ENCODE measurements at regions not wholly inside any gene's neighbourhood (a gene's known extent, or its start where the extent isn't known, plus 50 kb on each side); places are given as distances from the start of the nearest gene placed in this dataset.
"Not testable (repeated sequence)": the region's sequence is repeated elsewhere in the genome, so short reads cannot be mapped to it uniquely, and the experiment has no call there.

DNA sequence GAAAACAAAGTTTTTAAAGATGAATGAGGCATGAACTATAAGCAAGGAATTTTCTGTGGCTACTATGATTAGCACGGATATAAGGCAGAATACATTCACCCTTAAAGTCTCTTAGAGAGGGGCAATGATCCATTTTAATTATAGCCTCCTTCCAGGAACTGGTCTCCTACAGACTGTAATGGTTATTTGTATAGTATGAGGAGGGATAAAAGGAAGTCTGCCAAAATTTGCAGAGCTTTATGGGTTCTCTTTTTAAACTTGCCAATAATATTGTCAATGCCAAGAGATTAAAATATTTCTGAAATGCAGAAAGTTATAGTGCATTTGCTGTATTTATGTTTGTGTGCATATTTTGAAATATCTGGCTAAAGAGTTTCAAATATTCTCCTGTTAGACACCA is 271.4 kb upstream of the LUZP2 start:
- DNase-seq = no peak

DNA sequence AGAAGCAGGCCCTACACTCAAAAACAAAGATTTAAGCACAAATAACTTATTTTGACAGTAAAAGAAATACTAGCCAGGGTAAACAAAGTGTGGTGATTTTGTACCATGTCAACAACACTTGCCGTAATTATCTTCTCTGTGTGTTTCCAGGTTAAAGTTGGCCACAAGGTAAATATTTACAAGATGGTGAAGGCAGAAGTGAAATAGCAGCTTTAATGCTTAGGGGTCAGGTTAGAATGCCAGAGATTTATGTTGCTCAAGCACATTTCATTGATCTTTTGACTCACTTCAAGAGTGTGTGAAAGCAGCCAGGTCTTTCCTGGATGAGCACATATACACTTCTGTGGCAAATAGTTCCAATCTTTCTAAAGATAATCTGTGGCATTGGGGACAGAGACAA is 270.2 kb upstream of the LUZP2 start:
- no peak for DNase-seq

DNA sequence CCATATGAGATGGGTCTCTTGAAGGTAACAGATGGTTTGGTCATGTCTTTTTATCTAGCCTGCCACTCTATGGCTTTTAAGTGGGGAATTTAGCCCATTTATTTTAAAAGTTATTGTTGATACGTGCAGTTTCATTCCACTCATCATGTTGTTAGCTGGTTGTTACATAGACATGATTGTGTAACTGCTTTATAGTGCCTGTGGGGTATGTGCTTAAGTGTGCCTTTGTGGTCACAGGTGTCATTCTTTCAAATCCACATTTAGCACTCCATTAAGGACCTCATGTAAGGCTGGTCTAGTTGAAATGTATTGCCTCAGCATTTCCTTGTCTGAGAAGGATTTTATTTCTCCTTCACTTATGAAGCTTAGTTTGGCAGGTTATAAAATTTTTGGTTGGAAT is 263.8 kb upstream of the LUZP2 start:
- no peak for DNase-seq

DNA sequence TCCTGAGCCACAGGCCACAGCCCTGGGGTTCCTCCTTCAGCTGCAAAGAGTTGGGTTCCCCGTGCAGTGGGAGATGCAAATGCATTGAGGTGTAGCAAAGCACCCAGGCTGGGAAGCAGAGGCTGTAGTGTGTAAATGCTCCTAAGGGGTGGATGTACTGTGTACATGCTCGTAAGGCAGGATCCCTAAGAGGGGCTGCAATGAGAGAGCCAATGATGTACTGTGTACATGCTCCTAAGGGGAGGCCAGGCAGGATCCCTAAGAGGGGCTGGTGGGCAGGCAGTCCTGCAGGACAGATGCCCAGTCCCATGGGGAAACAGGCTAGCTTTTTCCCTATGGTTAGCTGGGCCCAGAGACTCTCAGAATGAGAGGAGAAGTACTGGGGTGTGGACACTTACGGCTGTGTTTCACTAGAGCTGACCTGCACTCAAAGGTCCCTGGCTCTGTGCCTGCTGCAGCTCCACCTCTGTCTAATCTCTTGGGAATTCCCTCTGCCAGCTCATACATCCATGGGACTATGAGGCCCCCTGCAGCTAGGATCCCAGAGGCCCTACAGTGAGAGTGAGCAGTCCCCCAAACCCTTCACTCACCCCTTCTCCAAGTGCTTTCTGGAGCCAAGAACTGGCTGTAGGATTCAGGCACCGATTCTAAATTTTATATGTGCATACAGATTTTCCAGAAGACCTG is 261.9 kb upstream of the LUZP2 start:
- DNase-seq = no peak

DNA sequence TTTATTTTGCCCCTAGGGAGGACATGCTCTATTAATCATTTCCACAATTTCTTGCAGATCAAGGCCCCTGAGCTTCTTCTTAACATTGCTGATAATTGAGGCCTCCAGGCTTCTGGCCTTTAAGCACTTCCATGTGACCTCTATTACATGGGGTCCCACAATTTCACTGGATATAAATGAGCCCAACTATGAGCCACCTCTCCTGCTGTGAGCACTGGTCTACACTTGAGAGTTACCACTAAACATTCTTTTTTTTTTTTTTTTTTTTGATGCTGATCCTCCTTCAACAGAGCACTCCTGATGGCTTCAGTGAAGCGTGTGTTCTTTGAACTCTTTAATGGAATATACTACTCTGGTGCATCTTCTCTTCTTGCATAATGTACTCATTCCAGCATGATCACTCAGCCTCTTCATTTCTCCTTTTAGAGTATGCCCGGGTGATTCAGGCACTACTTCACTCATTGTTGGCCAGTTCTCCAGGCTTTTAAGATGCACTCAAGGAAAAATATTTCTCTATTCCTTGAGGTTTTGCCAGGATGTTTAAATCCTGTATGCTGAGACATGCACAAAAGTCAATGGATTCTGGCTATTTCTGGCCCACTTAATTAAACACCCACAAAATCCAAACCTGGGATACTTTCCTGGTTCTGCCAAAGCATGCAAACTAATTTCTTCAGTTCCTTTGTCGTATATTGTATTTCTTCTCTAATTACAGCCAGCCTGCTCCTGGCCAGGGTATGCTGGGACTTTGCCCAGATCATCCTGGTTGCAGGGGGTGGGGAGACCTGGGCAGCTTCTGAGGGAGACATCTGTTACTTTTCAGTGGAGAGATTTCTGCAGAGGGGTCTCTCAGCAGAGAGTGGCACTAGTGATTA is 257.8 kb upstream of the LUZP2 start:
- DNase-seq = no peak

DNA sequence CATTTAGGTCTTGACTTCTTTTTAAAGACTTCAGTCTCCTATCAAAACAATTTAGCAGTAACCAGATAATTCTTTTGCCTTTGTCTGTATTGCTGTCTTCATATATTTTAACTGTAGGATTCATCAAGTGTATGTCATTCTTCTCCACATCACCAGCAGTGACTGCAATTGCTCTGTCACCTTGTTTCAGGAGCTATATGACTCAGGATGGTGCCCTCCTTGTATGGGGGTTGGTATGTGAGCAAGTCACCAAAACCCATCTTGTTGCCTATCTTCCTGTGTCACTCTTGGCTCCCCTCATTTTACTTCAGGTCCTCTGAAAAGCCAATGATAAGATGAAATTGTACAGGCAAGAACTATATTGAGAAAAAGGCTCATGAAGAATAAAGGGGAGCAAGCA is 256.9 kb upstream of the LUZP2 start:
- DNase-seq = no peak

DNA sequence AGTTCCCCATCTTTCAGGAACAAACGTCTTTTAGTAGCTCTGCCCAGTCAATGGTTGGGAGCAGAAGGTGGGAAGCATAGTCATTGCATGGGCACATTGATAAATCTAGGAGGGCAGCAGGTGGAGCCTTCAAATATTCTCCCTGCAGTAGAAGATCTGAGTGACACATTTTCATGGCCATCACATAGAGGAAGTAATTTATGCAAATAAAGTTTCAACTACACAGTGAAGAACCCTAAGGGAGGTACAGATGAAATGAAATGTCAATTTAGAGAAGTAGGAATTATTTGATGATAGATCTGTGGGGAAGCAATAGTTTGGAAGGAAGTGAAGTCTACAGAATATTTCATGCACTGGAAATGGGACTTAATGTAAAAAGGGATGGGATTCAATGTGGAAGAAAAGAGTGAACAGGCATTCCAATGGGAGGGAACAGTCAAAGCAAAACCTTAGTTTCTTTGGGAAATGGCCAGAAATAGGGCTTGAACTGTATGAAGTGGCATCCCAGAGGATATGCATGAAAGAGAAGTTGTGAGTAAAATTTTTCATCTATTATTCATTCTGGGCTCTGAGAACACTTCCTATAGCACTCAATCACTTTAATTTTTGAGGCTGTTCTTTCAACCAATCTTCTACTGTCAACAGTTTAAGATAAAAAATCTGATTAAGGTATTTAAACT is 256.2 kb upstream of the LUZP2 start:
- no peak for DNase-seq

DNA sequence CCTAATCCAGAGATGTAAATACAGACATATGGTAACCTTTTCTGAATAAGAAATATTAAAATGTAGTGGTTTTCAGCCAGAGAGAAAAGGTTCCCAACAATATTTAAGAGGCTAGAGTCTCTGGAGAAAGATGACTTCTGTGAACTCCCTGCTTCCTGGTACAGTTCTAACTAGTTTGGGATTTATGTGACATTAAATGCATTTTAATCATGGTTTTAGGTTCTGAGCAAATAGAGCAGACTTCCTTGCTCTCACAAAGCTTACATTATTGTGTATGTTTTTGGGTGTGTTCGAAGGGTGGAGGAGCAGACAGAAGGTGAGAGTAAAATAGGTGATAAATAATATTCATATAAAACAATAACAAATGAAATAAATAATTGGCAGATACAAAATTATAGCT is 250.1 kb upstream of the LUZP2 start:
- DNase-seq = no peak

DNA sequence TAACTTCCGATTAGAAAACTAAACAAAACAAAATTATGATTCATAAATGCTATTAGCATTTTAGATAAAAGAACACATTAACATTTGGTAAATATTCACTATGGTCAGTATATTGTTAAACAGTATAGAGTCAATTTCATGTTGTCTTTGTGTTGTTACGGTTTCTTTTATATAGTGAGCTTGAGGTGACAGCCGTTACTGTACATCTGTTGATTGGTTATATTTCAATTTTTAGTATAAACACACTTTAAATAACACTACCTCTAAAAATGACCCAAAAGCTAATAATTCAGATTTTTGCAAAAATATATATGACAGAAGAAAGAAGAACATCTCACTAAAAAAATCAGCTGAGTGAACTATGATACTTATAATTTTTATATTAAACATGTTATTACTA is 249.0 kb upstream of the LUZP2 start:
- no peak for DNase-seq

DNA sequence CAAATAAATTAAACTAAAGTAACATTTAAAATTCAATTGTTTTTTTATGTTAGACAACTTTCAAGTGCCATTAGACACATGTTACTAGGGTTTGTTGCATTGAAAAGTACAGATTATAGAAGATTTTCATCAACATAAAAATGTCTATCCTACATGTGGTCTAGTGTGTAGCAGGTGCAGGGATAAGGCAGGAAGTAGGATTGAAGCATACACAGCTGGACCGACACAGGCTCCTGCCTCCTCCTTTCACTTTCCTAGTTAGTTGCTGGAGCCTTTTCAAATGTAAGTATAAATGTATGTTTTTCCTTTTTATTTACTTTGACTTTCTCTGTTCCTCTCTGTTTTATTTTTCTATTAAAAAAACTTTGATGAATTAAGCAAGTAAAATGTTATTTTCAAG is 246.9 kb upstream of the LUZP2 start:
- DNase-seq = no peak

DNA sequence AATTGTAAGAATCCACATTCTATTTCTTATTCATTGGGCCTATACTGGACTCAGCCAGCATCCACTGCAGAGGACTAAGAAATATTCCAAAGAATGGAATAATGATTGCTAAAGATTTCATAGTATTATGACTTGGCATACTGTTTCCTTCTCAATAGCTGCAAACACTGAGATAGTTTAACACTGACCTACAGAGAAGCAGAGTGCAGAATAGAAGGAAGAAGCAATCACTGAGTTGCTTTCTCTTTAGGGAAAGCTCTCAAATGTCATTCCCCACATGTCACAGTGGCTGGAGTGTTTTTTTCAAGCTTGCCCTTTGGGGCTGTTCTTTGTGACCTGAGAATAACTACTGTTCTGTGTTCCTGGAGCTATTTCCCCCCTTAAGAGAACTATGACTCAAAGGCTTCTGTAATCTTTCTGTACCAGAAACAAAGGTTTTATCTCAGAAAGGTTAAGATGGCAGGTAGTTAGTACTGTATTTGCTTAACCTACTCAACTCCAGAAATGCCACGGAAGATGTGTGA is 243.6 kb upstream of the LUZP2 start:
- no peak for DNase-seq

DNA sequence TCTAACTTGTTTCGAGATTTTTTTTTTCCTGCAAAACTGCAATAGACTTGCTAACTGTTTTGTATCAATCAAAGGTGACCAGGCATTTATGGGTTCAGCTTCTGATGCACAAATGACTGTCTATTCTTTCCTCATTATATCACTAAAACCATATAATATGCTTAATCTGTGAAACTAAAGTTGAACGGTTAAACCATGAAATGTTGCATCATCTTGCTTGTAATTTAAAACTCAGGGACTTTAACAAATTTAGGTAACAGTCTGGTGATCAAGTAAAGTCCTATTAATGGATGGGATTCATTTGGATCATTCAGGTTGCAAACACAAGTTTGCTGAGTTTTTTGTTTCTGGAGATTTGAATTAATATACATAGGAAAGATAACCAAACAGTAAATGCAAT is 232.0 kb upstream of the LUZP2 start:
- DNase-seq = no peak

DNA sequence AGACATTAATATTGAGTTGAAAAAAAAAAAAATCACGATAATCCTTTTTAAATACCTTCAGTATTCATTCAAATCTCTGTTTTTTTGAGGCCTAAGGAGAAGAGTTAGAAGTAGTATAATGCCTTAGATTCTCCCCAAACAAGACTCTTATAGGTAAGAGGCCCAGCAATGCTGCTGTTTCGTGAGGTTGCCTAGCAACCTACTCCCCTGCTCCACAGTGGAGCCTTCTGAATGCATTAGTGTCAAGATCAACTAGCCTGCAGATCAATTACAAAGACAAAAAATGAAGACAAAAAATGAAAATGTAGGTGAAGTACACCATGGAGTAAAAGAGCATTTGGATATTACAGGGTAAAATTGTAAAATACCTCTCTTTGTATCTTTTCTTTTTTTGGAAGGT is 229.8 kb upstream of the LUZP2 start:
- DNase-seq = no peak

DNA sequence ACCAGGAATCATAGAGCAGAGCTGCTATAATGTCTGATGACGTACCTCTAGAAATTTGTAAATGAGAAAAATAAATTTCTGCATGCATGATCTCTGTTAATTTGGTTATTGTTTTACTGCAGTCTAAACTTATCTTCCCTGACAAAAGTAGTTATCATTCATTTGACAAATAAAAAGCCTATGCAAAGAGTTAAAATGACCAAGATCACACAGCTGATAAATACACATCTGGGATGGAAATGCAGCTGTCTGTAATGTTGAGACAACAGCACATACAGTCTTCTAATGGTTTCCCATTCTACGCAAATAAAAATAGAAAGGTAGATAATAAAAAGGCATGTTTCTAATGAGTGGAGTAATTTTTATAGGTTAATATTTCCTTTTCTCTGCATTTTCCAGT is 225.1 kb upstream of the LUZP2 start:
- no peak for DNase-seq

DNA sequence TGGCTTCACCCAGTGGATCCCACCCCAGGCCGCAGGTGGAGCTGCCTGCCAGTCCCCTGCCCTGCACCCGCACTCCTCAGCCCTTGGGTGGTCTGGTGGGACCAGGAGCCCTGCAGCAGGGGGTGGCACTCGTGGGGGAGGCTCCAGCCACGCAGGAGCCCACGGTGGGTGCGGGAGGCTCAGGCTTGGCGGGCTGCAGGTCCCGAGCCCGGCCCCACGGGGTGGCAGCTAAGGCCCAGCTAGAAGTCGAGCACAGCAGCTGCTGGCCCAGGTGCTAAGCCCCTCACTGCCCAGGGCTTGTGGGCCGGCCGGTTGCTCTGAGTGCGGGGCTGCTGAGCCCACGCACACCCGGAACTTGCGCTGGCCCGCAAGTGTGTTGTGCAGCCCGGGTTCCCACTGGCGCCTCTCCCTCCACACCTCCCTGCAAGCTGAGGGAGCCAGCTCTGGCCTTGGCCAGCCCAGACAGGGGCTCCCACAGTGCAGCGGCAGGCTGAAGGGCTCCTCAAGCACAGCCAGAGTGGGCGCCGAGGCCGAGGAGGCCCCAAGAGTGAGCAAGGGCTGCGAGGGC is 222.6 kb upstream of the LUZP2 start:
- DNase-seq = not testable (repeated sequence)

DNA sequence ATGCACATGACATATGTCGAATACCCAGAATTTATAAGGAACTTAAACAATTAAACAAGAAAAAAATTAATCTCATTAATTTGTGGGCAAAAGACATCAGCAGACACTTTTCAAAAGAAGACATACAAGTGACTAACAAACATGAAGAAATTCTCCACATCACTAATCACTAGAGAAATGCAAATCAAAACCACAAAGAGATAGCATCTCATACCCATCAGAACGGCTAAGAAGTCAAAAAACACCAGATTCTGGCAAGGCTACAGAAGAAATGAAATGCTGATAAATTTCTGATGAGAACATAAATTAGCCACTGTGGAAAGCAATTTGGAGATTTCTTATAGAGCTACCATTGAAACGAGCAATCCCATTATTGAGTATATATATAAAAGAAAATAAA is 210.6 kb upstream of the LUZP2 start:
- no peak for DNase-seq

DNA sequence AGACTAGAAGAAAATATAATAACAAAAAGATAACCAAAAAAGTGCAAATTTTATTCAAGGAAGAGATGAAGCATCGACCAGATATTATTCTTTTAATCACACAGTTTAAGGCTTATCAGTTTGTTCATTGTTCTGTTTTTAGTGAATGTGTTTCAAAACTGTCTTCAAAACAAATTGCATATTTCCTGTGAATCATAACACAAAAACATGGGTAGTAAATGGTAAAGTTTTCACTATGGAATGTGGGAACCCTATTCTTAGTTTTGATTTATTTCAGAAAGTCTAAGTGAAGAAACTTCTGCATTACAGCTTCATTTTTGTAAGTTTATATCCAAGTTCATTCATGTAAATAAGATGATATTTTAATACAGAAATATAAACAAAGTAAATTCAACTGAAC is 207.6 kb upstream of the LUZP2 start:
- no peak for DNase-seq

DNA sequence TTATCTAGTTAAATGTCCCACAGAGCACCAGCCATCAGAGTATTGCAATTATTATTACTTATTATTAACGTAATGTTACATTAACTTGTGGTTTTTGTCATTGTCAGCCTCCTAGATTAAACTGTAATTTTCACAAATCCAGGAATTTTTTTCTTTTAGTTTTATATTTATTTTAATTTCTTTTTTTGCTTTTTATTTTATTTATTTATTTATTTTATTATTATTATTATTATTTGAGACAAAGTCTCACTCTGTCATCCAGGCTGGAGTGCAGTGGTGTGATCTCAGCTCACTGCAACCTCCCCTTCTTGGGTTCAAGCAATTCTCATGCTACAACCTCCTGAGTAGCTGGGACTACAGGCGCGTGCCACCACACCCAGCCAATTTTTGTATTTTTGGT is 202.9 kb upstream of the LUZP2 start:
- no peak for DNase-seq

DNA sequence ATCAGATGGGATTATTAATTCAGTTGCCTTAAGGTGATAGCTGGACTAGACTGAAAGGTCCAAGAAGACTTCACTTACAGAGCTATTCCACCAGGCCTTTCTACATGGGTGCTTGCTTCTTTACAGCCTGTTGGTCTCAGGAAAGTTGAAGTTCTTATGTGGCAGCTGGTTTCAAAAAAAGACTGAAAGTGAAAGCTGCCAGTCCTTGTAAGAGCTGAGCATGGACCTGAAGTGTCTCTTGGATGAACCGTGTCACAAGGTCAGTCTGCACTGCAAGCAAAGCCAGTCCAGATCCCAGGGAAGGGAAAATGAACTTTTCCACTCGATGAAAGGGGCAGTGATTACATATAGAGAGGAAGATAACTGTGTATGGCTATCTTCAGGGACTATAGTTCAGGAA is 201.5 kb upstream of the LUZP2 start:
- DNase-seq = no peak

DNA sequence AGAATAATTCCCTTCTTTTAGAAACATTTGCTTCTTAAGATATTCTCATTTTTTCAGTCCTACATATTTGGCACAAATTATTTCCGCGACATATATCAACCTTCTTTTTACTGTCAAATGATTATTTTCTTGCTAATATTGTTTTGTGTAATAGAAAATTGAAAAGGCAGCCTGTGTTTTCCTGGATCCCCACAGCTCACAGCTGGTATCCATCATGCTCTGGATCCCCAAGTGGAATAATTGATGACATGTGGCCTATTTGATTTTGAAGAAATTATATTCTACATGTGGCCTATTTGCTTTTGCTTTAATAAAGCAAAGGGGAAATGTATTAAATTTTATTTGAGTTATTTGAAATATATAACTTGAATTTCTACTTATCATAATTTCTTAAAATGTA is 199.4 kb upstream of the LUZP2 start:
- no peak for DNase-seq

DNA sequence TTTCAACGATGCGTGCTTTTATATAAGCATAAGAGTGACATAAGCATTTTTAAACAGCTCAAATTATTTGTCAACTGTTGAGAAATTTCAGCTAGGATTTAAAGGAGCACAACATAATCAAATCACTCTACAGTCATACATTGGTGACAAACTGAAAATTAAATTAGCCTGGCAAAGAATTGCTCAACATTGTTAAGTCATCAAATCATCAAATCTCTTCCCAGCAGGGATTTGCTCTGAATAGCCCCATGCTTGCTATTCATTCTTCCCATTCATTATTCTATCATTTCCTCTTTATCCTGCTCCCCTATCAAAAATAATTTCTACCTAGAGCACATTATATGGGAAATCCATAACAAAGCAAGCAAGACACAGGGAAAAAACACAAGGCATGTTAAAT is 198.7 kb upstream of the LUZP2 start:
- DNase-seq = no peak

DNA sequence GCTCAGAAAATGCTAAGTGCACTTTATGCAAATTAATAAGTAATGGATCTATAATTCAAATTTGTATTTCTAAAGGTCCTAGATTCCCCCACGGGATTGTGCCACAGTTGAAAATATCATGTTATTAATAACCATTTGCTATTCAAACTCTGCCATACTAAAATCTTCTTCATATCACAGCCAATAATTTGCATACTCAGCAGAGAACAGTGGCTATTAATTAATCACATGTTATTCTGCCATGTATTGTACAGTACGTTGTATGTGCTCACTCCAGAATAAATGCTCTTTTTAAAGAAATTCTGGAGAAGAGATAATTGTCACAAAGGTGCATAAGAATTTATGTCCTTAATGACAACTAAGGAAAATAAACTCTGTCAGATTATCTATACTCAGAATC is 184.9 kb upstream of the LUZP2 start:
- no peak for DNase-seq

DNA sequence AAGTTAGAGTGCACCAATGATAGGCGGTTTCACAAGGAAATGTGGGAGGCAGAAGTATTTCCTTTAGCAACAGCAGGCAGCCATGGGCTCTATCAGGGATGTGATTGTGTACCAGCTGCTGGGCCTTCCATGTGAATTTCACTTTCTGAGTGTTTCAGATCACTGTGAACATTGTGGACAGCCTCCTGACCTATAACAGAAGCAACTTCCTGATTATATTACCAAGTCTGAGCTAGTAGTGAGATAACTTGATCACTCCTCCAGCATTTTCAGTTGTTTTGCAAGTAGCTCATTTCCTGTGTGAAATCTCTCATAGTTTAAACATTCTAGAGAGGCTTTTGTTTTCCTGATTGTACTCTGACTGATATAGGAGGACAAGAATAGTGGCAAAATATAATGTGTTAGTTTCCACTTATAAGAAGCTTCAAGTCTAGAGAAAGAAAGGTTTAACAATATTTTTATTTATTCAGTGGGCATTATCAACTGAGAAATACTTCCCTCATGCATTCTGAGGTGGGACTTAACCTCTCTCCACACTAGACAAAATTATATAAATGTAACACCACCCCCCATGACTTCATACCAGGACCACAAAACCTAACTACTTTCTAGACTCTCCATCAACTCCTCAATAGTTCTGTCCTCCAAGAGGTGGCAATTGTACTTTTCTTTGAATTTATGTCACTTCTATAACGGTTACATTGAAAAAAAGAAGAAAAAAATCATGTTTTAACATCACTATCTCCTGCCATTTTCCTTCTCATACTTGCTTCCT is 184.2 kb upstream of the LUZP2 start:
- no peak for DNase-seq
